MCF 10A (cell line): ENCODE measurements at regions not wholly inside any gene's neighbourhood (a gene's known extent, or its start where the extent isn't known, plus 50 kb on each side); places are given as distances from the start of the nearest gene placed in this dataset.

Source experiments
- BruUV-seq: library from RNA; stranded (reverse); fragments of 400-500 nt; replicated peaks from 2 replicates; lab custom pipeline; 2021; lab: Mats Ljungman, UMichigan
- CTCF ChIA-PET: fragments of 300-600 bp; sonication (Branson Sonifier 250); formaldehyde crosslinking; extraction: SDS; loops from one replicate; lab custom pipeline; 2021; ENCODE audit warnings: antibody characterized with exemption, inconsistent platforms; lab: Yijun Ruan, JAX
- POLR2A ChIA-PET: fragments of 300-600, 350-650 bp; sonication (Branson Sonifier 250); formaldehyde crosslinking; extraction: SDS; loops from one replicate; lab custom pipeline; 2020; ENCODE audit warnings: antibody characterized with exemption, inconsistent platforms; lab: Yijun Ruan, JAX
- DNase-seq: peaks from one replicate; pipeline ENCODE4 v3.0.0-alpha.2; 2018; ENCODE audit not compliant: unreplicated experiment
- H3K27ac Mint-ChIP-seq: one replicate; pipeline ENCODE4 v1.8.0; 2022; ENCODE audit warnings: mild to moderate bottlenecking, low read depth, mixed read lengths; ENCODE audit not compliant: unreplicated experiment
- H3K27me3 Mint-ChIP-seq: one replicate; pipeline ENCODE4 v1.8.0; 2022; ENCODE audit warnings: mixed read lengths; ENCODE audit not compliant: insufficient read depth, unreplicated experiment
- H3K36me3 Mint-ChIP-seq: one replicate; pipeline ENCODE4 v1.8.0; 2022; ENCODE audit warnings: mild to moderate bottlenecking, moderate library complexity, mixed read lengths; ENCODE audit not compliant: insufficient read depth, unreplicated experiment
- H3K4me1 Mint-ChIP-seq: one replicate; pipeline ENCODE4 v1.8.0; 2022; ENCODE audit warnings: mixed read lengths; ENCODE audit not compliant: insufficient read depth, unreplicated experiment
- H3K4me3 Mint-ChIP-seq: one replicate; pipeline ENCODE4 v1.8.0; 2022; ENCODE audit warnings: mild to moderate bottlenecking, moderate library complexity, mixed read lengths; ENCODE audit not compliant: unreplicated experiment
- H3K9me3 Mint-ChIP-seq: one replicate; pipeline ENCODE4 v1.8.0; 2022; ENCODE audit warnings: mixed read lengths; ENCODE audit not compliant: unreplicated experiment
- CTCF ChIP-seq: fragments of 200-600 bp; IDR thresholded peaks from one replicate; pipeline ENCODE4 v1.8.0; 2022; ENCODE audit warnings: antibody characterized with exemption, mild to moderate bottlenecking; ENCODE audit not compliant: unreplicated experiment
- intact Hi-C: fragments of 100-400 bp; cut with micrococcal nuclease; formaldehyde crosslinking; loops from 2 replicates; pipeline ENCODE4 v1.14.1; 2022

- intact Hi-C loops: no loop called here
- DNase-seq: no peak
- Mint-ChIP-seq H3K4me3 (no peak overlapping the region), H3K27ac (no peak overlapping the region), H3K9me3 (peaks cover 25% of the 10 kb centered on the region), H3K27me3 (no peaks in the 10 kb centered on the region), H3K4me1 (no peaks in the 10 kb centered on the region), H3K36me3 (no peaks in the 10 kb centered on the region)
- POLR2A ChIA-PET: interaction anchor here (0.6 kb wide), 1 partner anchor 155 kb away, joined by 5 read pairs; no protein-coding TSS in a partner anchor
- CTCF ChIA-PET: interaction anchor here (0.5 to 1.3 kb wide), 2 partner anchors 17 to 124 kb away, joined by 3 read pairs; no protein-coding TSS in a partner anchor
- TF ChIP-seq CTCF: no peak
- no TSS peak for BruUV-seq
Measured at GRCh38 chr11:116403794-116404461, 368.9 kb downstream of the BUD13 start.

DNA sequence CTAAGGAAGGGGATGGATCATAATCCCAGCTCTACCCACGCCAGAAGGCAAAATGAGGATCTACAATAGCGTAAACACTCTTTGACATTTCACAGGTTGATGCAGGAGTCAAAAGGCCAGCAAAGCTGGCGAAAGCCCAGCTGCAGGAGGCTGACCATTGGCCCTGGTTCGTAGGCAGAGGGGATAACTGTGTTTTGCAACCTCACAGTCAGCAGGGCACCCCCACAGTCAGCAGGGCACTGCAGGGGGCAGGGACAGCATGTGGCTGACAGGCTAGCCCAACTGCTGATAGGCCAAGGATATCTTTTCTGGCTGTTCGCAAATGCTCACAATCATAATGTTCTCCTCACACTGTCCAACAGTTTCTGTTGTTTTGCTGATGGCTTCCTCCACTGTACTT lies 372.7 kb downstream of the BUD13 start:
- no peak for DNase-seq
- Mint-ChIP-seq H3K4me3 (no peak overlapping the region), H3K36me3 (no peaks in the 10 kb centered on the region), H3K4me1 (no peaks in the 10 kb centered on the region), H3K9me3 (peaks cover 18% of the 10 kb centered on the region), H3K27me3 (no peaks in the 10 kb centered on the region), H3K27ac (no peak overlapping the region)
- no TSS peak for BruUV-seq
- ChIA-PET POLR2A (no interaction called here), CTCF (interaction anchor here (0.5 to 0.6 kb wide), 2 partner anchors 25 to 69 kb away, joined by 3 to 4 read pairs; no protein-coding TSS in a partner anchor)
- intact Hi-C loops: no loop called here
- TF ChIP-seq CTCF: no peak

GRCh38 chr11:116397602-116398084 lies 375.1 kb downstream of the BUD13 start:
- no peak overlapping the region for H3K27ac Mint-ChIP-seq
- CTCF ChIA-PET: interaction anchor here (1.1 kb wide), 1 partner anchor 174 kb away, joined by 3 read pairs; no protein-coding TSS in a partner anchor
- no peak overlapping the region for H3K4me3 Mint-ChIP-seq
- intact Hi-C loops: no loop called here
- H3K27me3 Mint-ChIP-seq: no peaks in the 10 kb centered on the region
- no peak for DNase-seq
- H3K4me1 Mint-ChIP-seq: no peaks in the 10 kb centered on the region
- POLR2A ChIA-PET: no interaction called here
- no peaks in the 10 kb centered on the region for H3K36me3 Mint-ChIP-seq
- H3K9me3 Mint-ChIP-seq: peaks cover 13% of the 10 kb centered on the region
- BruUV-seq: no TSS peak
- TF ChIP-seq CTCF: no peak

DNA sequence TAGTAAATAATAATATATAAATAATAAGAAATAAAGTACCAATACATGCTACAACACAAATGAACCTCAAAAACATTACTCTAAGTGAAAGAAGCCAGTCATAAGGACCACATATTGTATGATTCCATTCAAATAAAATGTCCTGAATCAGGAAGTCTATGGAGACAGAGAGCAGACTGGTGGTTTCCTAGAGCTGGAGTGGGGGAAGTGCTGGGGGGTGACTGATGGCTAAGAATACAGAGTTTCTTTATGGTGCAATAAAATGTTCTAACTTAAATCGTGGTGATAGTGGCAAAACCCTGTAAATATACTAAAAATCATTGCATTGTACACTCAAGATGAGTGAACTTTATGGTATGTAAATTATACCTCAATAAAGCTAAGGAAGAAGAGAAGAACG lies 376.5 kb downstream of the BUD13 start:
- H3K4me3 Mint-ChIP-seq: no peak overlapping the region
- H3K27me3 Mint-ChIP-seq: no peaks in the 10 kb centered on the region
- CTCF ChIA-PET: no interaction called here
- POLR2A ChIA-PET: no interaction called here
- peaks cover 13% of the 10 kb centered on the region for H3K9me3 Mint-ChIP-seq
- H3K36me3 Mint-ChIP-seq: no peaks in the 10 kb centered on the region
- no peak for DNase-seq
- TF ChIP-seq CTCF: no peak
- no TSS peak for BruUV-seq
- intact Hi-C loops: no loop called here
- H3K27ac Mint-ChIP-seq: no peak overlapping the region
- H3K4me1 Mint-ChIP-seq: no peaks in the 10 kb centered on the region
